Cardiac fibroblast (primary cell): ENCODE measurements at regions not wholly inside any gene's neighbourhood (a gene's known extent, or its start where the extent isn't known, plus 50 kb on each side); places are given as distances from the start of the nearest gene placed in this dataset.

Experiments used
- DNase-seq, 2 donors: peaks; one replicate each; pipeline versions ENCODE4 v3.0.0 to v3.0.0-alpha.2; 2010; ENCODE audit warnings: low read depth in 2 of 2
- H3K4me3 ChIP-seq, 2 donors: replicated peaks in 1 of 2; 1 replicate in 1 of 2; 2 replicates in 1 of 2; pipeline ENCODE4 v1.5.1; 2011; ENCODE audit warnings: low read depth in 2 of 2, low read length in 2 of 2, mild to moderate bottlenecking in 2 of 2, moderate library complexity in 1 of 2
- TF ChIP-seq, protein P1 (sequence below): IDR thresholded peaks from one replicate; pipeline ENCODE4 v1.5.1; 2011; ENCODE audit warnings: low read depth, mild to moderate bottlenecking, low read length, inconsistent platforms

DNA sequence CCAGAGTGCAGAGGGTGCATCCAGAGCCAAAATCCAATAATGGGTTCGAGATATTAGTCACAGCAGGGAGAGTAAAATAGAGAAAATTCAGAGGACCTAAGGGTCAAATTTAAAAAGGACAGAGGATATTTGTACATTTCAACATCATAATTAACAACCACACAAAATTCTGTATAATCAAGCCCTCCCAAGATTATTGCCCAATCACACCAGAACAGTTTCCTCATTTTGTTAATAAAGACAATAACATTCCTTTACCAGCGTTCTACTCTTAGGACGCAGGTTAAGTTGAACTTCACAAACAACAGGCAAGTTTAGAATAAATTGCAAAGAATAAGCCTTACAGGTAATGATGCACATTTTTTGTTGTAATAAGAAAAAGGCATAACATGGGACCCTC lies 462.8 kb downstream of the PTPRC start:
- TF ChIP-seq, protein P1, sequence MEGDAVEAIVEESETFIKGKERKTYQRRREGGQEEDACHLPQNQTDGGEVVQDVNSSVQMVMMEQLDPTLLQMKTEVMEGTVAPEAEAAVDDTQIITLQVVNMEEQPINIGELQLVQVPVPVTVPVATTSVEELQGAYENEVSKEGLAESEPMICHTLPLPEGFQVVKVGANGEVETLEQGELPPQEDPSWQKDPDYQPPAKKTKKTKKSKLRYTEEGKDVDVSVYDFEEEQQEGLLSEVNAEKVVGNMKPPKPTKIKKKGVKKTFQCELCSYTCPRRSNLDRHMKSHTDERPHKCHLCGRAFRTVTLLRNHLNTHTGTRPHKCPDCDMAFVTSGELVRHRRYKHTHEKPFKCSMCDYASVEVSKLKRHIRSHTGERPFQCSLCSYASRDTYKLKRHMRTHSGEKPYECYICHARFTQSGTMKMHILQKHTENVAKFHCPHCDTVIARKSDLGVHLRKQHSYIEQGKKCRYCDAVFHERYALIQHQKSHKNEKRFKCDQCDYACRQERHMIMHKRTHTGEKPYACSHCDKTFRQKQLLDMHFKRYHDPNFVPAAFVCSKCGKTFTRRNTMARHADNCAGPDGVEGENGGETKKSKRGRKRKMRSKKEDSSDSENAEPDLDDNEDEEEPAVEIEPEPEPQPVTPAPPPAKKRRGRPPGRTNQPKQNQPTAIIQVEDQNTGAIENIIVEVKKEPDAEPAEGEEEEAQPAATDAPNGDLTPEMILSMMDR: no peak
- H3K4me3 ChIP-seq: no peak overlapping the region
- no peak for DNase-seq

- DNase-seq: no peak
- no peak overlapping the region for H3K4me3 ChIP-seq
- TF ChIP-seq, protein P1: no peak
Measured at GRCh38 chr1:199102239-199102638, 463.4 kb downstream of the PTPRC start.

- TF ChIP-seq, protein P1: no peak
Measured at GRCh38 chr1:199109160-199109559, 470.3 kb downstream of the PTPRC start.

GRCh38 chr1:199112365-199112764 lies 473.5 kb downstream of the PTPRC start:
- H3K4me3 ChIP-seq: no peak overlapping the region
- no peak for DNase-seq
- TF ChIP-seq, protein P1: no peak

More at GRCh38 chr1:199109160-199109559, 470.3 kb downstream of the PTPRC start:
- DNase-seq: no peak
- no peak overlapping the region for H3K4me3 ChIP-seq

GRCh38 chr1:199113265-199113869 lies 474.5 kb downstream of the PTPRC start:
- no peak overlapping the region for H3K4me3 ChIP-seq
- peak; percentile 81 to 87 for DNase-seq
- TF ChIP-seq, protein P1: peak; percentile 98

GRCh38 chr1:199116488-199116887 lies 477.6 kb downstream of the PTPRC start:
- no peak overlapping the region for H3K4me3 ChIP-seq
- TF ChIP-seq, protein P1: no peak
- DNase-seq: no peak

- H3K4me3 ChIP-seq: no peak overlapping the region
- DNase-seq: no peak
- TF ChIP-seq, protein P1: no peak
Measured at GRCh38 chr1:199121047-199121446, 482.2 kb downstream of the PTPRC start.
